ENCODE measurements at regions not wholly inside any gene's neighbourhood (a gene's known extent, or its start where the extent isn't known, plus 50 kb on each side); places are given as distances from the start of the nearest gene placed in this dataset.

GRCh38 chr1:65581119-65581518 lies 160.7 kb downstream of the LEPR start:
- TF ChIP-seq CTCF (conservative IDR thresholded peaks at IDR 0.05; ENCODE audit: low read depth): no peak
- POLR2A ChIA-PET (ENCODE audit: low non-redundant PET): no interaction called here
- DNase-seq (ENCODE audit: low spot score): no peak
- no peak overlapping the region for H3K27ac ChIP-seq
- CTCF ChIA-PET: no interaction called here

GRCh38 chr1:65584399-65584798 lies 163.9 kb downstream of the LEPR start:
- ChIA-PET POLR2A (ENCODE audit: low non-redundant PET) (no interaction called here), CTCF (no interaction called here)
- no peak for DNase-seq (ENCODE audit: low spot score)
- no peak for TF ChIP-seq CTCF (conservative IDR thresholded peaks at IDR 0.05; ENCODE audit: low read depth)
- no peak overlapping the region for H3K27ac ChIP-seq

GRCh38 chr1:65590279-65590678 lies 169.8 kb downstream of the LEPR start:
- H3K27ac ChIP-seq: no peak overlapping the region
- DNase-seq (ENCODE audit: low spot score): no peak
- POLR2A ChIA-PET (ENCODE audit: low non-redundant PET): no interaction called here
- TF ChIP-seq CTCF (conservative IDR thresholded peaks at IDR 0.05; ENCODE audit: low read depth): no peak
- CTCF ChIA-PET: interaction anchor here (0.7 kb wide), 1 partner anchor 246 kb away, joined by 3 read pairs; no protein-coding TSS in a partner anchor

GRCh38 chr1:65593516-65593915 lies 173.0 kb downstream of the LEPR start:
- no peak overlapping the region for H3K27ac ChIP-seq
- TF ChIP-seq CTCF (conservative IDR thresholded peaks at IDR 0.05; ENCODE audit: low read depth): no peak
- CTCF ChIA-PET: no interaction called here
- POLR2A ChIA-PET (ENCODE audit: low non-redundant PET): no interaction called here
- no peak for DNase-seq (ENCODE audit: low spot score)

GRCh38 chr1:65595724-65596123 lies 175.3 kb downstream of the LEPR start:
- H3K27ac ChIP-seq: no peak overlapping the region
- no peak for DNase-seq (ENCODE audit: low spot score)
- TF ChIP-seq CTCF (conservative IDR thresholded peaks at IDR 0.05; ENCODE audit: low read depth): no peak
- POLR2A ChIA-PET (ENCODE audit: low non-redundant PET): no interaction called here
- CTCF ChIA-PET: no interaction called here

GRCh38 chr1:65596768-65597167 lies 176.3 kb downstream of the LEPR start:
- CTCF ChIA-PET: no interaction called here

More at GRCh38 chr1:65596768-65597167, 176.3 kb downstream of the LEPR start:
- no peak overlapping the region for H3K27ac ChIP-seq
- no peak for DNase-seq (ENCODE audit: low spot score)
- TF ChIP-seq CTCF (conservative IDR thresholded peaks at IDR 0.05; ENCODE audit: low read depth): no peak
- POLR2A ChIA-PET (ENCODE audit: low non-redundant PET): no interaction called here

Measured in RWPE1 (cell line).